HG02759 (cell line): ENCODE measurements at regions not wholly inside any gene's neighbourhood (a gene's known extent, or its start where the extent isn't known, plus 50 kb on each side); places are given as distances from the start of the nearest gene placed in this dataset.
"Not testable (repeated sequence)": the region's sequence is repeated elsewhere in the genome, so short reads cannot be mapped to it uniquely, and the experiment has no call there.

Experiments
- ATAC-seq: cut with Tn5 transposase; IDR thresholded peaks from one replicate; pipeline ENCODE4 v1.9.1; 2021; ENCODE audit warnings: mild to moderate bottlenecking, moderate library complexity; ENCODE audit not compliant: unreplicated experiment

DNA sequence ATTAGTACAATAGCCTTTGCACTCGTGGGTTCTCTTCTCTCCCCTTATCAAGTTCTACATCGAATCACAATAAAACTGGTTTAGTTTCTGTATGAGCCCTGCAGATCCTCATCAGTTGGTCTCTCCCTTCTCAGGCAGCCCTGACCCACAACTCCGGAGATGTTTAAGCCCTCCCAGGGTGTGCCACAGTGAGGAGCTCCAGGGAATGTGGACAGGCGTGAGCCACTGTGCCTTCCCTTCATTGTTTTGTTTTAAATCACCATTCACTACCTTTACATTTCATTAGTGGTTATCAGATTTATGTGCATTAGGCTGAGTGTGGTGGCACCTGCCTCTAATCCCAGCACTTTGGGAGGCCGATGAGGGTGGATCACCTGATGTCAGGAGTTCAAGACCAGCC, 133.2 kb downstream of the LARP7 start:
- ATAC-seq = no peak

DNA sequence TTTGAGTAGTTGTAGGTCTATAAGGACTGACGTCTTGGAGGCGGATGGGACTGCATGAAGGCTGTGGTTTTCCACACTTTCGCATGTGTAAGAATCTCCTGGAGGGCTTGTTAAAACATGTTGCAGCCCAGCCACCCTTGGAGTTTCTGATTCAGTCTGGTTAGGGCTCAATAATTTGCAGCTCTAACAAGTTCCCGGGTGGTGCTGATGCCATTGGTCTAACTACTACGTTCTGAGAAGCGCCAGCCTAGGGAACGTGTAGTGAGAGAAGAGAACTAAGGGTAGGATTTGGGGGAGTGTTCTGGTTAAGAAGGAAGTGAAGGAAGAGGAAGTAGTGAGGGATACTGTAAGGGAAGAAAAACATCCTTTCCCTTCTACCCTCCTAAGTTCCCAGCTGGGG, 138.9 kb downstream of the LARP7 start:
- ATAC-seq = no peak

DNA sequence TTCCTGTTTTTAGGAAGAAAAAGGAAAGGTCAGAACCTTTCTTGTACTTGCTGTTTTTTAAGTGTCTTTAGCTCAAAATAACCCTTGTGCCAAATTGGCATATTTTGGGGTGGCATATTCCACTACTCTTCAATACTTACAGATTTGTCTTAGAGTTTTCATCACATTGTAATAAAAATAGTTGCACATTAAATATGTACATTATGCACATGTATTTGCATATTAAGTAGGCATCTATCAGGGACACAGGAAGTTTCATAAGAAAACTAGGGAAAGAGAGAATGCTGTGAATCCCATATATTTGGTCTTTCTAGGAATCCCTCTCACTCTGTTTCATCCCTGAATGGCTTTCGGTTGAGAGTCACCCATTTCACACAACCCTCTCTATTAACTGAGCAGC, 139.6 kb downstream of the LARP7 start:
- no peak for ATAC-seq

DNA sequence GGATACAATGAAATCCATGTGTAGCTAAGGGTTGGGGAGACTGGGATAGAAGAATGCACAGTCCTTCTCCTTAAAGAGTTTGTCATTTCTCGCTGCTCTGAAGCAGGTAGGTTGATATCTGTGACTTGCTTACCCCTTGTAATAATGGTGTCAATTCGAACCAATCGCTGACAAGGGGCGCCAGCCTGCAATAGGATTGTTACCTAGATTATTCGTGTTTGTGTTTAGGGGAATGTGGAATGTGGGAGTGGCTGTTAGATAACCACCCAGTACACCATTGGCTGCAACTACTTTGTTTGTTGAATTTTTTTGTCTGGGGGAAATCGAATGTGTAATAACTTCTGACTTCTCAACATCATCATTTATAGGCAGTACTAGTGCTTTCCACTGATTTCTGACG, 141.6 kb downstream of the LARP7 start:
- no peak for ATAC-seq

DNA sequence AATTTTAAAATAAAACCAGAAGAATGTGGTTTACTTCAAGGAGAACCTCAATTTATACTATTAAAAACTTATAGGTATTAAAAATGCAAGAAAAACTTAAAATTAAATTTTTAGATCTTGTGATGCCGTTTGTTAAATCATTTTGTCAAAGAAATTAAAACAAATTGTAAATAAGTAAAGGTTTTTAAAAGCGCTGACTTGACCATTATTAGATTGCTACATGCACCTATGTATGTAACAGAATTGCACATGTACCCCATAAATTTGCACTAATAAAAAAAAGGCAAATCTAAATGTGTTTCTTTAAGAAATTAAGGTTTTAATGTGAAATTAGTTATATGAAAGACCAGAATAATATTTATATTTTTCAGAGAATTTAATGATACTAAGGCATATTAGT, 156.1 kb downstream of the LARP7 start:
- ATAC-seq = no peak

DNA sequence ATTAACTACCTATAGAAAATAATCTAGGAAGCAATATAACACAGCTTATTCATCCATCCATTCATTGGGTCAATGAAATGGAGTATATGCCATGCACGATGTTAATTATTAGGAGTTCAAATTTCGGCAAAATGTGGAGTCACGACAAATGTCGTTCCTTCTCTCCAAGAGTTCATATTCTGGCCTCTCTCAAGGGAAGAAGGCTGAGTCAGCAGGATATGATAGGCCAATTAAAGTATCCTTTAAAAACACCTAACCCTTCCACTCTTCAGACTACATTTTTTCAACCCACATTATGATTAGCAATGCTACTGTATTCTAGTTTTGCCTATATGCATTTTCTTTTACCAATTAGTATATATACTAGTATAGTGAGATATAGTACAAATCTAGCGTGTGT, 163.1 kb downstream of the LARP7 start:
- ATAC-seq = no peak

DNA sequence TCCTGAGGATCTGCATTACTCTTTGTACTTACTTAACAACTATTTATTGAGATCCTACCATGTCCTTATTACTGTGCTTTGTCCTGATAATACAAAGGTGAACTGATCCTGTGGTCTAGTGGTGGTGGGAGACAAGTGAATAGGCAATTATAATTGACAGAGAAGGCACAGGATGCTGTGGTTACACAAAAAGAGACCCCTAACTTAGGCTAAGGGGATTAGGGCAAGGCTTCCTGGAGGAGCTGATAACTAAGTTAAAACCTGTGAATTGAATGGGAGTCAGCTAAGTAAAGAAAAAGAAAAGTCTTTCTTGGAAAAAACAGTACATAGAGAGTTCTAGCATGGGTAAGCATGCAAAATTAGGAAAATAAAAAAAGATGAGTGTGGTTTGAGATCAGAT, 164.4 kb downstream of the LARP7 start:
- ATAC-seq = no peak

DNA sequence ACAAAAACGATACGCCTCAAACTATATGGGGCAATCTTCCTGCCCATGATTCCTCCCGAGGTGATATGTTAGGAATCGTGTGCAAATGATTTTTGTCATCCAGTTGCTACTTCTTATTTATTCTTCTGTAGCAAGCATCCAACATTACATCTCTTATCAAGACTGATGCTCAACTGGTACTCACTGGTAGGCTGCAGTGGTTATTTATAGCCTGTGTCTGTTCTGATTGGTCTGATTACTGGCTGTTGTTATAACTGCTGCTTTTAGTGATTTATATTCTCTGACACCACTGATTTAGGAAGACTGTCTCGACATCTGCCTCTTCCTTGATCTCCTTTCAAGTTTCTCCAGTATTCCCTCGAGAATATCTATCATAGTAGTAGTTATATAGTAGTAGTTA, 165.8 kb downstream of the LARP7 start:
- ATAC-seq = no peak

DNA sequence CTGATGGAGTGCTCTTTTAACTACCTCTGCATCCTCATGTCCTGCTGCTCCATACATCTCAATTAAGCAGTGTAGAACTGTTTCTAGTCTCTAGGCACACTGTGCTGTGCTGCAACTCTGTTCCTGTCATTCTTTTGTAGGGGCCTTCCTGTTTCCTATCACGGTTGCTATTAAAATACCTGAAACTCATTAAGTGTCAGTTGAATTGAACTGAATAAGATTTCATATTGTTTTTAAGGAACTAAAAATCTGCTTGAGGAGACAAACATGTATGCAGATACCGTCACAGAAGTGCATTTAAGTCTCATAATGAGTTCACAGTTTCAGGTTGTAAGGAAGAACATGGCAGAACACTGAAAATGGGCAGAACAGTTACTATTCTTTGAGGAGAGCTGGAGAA, 170.1 kb downstream of the LARP7 start:
- ATAC-seq = peak; percentile 79

DNA sequence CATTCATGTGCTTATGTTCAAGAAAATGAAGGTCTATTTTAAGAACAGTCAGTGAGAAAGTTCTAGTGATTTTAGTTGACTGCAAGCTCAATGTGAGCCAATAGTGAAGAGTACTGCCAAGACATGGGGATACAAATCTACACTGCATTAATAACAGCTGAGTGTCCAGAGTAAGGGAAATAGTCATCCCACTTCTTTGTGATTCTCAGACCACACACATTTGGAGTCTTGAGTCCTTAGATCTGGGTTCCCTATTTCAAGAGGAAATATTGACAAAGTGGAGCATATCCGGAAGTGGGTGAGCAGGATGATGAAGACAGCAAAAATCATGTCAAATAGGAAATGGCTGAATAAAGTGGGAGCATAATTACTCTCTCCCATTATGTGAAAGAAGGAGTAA, 171.1 kb downstream of the LARP7 start:
- ATAC-seq = no peak

DNA sequence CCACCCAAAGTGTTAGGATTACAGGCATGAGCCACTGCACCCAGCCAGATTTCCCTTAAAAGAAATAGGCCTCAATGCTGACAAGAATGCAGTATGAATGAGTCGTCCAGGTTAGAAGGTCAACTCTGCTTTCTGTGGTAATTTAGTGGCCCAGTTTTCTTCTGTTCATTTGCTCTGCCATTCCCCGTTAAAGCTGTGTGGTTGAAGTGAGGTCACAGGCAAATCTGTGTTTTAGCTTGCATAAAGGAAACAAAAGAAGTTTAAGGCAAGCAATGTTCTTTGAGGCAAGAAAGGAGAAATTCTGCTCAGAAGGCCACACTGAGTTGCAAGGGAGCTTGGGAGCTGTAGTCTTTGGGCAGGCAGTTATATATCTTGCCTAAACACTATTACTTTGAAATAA, 176.8 kb downstream of the LARP7 start:
- peak; percentile 31 for ATAC-seq

DNA sequence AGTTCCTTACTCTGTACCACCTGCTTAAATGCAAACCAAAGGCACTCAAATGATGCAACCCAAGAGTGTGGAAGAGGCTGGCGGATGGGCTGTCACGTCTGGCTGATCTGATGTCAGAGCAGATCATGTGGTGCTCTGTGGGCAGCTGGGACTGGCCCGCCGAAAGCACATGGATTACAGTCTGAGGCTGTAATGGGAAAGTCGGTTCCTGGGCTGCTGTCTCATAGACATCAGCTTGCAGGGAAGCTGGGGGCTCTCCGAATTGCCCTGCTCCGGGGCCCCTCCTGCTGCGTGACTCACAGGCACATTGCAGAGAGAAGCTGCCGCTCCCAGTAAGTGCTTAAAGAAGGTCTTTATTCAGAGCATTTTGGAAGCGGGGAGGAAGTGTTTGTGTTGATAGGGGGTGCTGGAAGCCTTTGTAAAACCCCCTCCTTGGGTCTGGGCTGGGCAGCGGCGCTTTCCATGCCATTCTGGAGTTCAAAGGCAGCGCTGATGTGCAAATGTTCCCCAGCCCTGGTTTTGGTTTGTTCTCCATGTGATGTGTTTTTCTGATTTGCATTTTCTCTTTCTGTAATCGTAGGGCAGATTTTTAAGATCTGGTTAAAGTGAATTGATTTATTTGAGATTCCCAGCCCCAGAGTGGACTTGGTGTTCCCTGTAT, 181.1 kb downstream of the LARP7 start:
- ATAC-seq = peak; percentile 95

DNA sequence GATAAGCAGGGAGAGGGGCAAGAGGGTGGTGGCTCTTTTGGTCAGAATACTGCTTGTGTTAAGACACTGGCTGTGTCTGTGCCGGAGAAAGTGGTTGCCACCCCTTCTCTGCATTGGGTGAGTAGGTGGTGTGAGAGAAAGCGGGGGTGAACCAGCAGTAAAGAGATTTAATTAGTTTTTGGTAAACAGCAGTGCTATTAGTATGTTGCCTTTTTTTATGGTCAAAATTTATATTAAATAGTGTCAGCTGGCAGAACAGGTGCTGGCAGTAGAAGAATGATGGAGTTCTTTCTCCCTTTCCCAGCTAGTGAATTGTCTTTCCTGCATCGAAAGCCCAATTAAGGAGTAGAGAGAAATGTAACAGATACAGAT, 181.6 kb downstream of the LARP7 start:
- peak; percentile 43 for ATAC-seq

DNA sequence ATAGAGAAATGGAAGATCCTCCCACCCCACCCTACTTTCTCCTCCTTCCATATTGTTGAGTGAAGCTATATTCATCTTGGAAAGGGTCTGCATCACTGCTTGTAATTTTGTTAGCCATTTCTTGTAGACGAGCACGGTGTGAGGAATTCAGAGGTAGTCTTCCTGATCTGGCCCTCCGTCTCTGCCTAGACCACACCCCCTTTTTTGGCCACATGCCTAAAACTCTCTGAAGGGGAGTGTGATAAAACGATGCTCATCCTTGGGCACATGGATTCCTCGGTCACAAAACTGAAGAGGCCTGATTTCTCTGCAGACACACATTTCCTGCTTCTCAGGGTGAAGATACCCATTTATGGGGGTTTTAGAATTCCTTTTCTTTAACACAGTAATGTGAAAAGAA, 182.8 kb downstream of the LARP7 start:
- no peak for ATAC-seq

DNA sequence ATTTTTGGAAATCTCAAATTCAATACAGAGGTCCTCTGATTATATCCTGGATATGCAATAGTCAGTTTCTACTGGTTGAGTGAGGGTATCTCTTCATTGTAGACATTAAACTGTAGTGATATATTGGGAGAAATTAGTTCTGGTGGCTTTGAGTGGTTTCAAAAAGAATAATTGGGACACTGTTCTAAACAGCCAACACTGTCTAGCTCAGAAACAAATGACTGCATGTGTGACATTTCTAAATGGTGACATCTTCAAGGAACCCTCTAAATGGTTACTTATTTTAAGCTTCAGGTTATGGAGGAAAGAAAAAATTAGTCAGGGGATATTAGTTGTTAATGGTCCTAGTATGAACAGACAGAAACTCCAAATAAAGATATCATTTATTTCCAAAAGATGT, 186.2 kb downstream of the LARP7 start:
- no peak for ATAC-seq

DNA sequence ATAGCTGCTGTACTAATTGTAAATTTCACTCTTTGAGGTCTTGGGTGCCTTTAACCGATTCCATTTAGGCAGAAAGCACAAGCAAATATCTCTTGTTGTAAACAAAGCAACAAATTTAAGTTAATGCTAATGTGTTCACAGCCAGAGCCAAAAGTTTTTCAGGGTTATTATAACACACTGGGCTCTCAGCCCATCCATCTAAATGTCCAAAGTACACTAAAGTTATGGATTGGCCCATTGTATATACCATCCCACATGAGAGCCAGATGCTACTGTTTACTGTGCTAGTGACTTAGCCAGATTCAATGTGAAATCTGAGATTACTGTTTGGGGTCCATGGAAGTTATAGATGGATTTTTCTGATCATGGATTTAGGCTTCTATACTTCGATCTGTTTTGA, 186.7 kb downstream of the LARP7 start:
- no peak for ATAC-seq

DNA sequence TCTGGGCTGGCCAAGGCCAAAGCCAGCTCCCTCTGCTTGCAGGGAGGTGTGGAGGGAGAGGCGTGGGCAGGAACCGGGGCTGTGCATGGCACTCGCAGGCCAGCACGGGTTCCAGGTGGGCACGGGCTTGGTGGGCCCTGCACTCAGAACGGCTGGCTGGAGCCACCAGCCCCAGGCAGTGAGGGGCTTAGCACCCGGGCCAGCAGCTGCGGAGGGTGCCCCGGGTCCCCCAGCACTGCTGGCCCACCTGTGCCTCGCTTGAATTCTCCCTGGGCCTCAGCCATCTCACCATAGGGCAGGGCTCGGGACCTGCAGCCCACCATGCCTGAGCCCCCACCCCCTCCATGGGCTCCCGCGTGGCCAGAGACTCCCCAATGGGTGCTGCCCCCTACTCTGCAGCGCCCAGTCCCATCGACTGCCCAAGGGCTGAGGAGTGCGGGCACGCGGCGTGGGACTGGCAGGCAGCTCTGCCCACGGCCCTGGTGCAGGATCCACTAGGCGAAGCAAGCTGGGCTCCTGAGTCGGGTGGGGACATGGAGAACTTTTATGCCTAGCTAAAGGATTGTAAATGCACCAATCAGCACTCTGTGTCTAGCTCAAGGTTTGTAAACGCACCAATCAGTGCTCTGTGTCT, 193.9 kb downstream of the LARP7 start:
- no peak for ATAC-seq

DNA sequence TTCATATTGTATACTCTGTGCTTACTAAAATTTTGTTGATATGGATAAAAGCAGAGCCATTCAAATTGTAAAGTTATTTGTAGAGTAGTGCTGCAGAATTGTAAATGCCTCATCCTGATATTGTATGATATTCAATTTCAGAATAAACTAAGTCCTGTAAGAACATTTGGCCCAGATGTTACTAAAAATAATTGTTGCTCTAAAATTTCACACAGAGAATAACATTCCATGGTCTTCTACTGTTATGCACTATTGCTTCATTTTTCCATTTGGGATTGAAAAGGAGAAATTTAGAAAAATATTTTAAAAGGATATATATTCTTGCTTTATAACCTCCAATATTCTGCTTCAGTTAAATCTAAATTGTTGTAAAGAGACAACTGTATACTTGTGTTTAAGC, 195.6 kb downstream of the LARP7 start:
- ATAC-seq = no peak

DNA sequence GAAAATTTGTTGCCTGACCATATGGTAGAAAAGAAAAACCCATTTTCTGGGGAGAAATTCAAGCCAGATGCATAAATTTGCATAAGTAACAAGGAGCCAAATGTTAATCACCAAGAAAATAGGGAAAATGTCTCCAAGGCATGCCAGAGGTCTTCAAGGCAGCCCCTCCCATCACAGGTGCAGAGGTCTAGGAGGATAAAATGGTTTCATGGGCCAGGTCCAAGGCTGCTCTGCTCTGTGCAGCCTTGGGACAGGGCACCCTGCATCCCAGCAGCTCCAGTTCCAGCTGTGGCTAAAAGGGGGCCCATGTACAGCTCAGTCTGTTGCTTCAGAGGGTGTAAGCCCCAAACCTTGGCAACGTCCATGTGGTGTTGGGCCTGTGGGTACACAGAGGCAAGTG, 200.0 kb downstream of the LARP7 start:
- ATAC-seq = no peak

DNA sequence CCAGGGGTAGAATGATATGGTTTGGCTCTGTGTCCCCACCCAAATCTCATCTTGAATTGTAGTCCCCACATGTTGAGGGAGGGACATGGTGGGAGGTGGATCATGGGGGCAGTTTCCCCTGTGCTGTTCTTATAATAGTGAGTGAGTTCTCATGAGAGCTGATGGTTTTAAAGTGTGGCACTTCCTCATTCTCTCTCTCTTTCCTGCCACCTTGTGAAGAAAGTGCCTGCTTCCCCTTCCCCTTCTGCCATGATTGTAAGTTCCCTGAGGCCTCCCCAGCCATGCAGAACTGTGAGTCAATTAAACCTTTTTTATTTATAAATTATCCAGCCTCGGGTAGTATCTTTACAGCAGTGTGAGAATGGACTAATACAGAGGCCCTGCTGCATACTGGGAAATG, 201.1 kb downstream of the LARP7 start:
- ATAC-seq = not testable (repeated sequence)

DNA sequence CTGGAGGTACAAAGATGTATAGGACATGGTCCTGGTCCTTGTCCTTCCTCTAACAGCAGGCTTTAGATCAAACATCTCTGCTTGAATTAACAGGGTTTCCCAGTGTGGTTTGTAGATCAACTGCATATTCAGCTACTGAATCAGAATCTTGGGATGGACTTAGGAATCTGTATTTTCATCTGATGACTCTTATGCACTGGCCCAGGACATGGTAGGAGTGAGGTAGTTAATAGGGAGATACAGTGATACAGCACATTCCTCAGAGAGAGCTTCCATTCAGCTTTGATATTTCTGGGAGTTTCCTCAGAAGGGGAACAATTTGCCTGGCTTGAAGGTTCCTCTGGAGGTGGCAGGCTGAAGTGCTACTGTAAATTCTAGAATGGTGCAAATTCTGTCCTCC, 203.1 kb downstream of the LARP7 start:
- no peak for ATAC-seq

DNA sequence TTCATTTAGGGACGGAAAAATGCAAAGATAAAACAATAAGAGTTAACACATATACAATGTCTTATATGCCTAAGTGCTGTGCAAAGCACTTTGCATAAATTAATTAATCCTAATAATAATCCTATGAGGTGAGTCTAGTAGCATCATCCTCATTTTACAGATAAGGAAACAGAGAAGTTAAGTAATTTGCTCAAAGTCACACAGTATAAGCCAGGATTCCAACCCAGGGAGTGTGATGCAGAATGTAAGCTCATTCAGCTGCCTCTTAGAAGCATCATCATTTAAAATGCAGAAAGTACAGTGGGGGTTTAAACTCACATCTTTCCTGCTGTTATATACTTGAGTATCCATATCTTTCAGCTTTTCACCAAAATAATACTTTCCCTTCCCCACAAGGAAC, 203.7 kb downstream of the LARP7 start:
- ATAC-seq = no peak

DNA sequence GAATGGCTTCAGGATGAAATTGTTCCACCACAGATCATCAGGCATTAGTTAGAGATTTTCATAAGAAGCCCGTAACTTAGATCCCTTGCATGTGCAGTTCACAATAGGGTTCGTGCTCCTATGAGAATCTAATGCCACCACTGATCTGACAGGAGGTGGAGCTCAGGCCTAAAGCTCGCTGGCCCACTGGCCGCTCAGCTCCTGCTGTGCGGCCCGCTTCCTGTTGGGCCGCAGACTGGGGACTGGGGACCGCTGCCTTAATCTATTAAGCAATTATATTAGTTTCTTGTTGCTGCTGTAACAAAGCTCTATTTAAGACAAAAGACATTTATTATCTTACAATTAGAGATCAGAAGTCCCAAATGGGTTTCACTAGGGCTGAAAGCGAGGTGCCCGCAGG, 205.6 kb downstream of the LARP7 start:
- no peak for ATAC-seq
